Heart left ventricle (tissue), 13 donors: ENCODE measurements at regions not wholly inside any gene's neighbourhood (a gene's known extent, or its start where the extent isn't known, plus 50 kb on each side); places are given as distances from the start of the nearest gene placed in this dataset.

Source experiments
- CTCF ChIP-seq, 12 donors: fragments of 200-600 bp; sonication (generic) in 4 of 12; IDR thresholded peaks; one replicate each; pipeline versions ENCODE4 v1.5.0 to v1.8.0; 2018 to 2022; ENCODE audit warnings: antibody characterized with exemption in 12 of 12, mild to moderate bottlenecking in 5 of 12
- POLR2A ChIP-seq, 2 donors: fragments of 450-650 bp; IDR thresholded peaks; one replicate each; pipeline ENCODE4 v1.6.1; 2017; ENCODE audit warnings: antibody characterized with exemption in 2 of 2, mild to moderate bottlenecking in 2 of 2, moderate library complexity in 2 of 2
- donor health status: ischemic (EF 13 %, LVEDD 7.1; RV severe dilation, severe dysfunction).
- donor health status: DM: no; HTN: yes; CAD: no.
- donor health status: DM: no; HTN: no; CAD: no.
- donor health status: ischemic (EF 25% LVEDD 6.9; RV normal size, moderate dysfunction).
- donor health status: ischemic (EF 25% LVEDD 5.7; RV mildly dilated, moderate dysfunction).
- donor health status: ischemic (EF 35%, LVEDD 5.7; RV mildly dilated, moderate dysfunction).
- donor health status: nonischemic (EF 11% LVEDD 7.7; RV severe dilation, severe dysfunction).
- donor health status: DM: yes; HTN: yes; CAD: no.
- donor health status: PGD.
- donor health status: ischemic (EF 29% LVEDD 5.4; RV normal size, mild dysfunction).
- donor health status: nonischemic (EF 23%, LVEDD 6.1; RV moderate dilation, normal function).

GRCh38 chr12:24138041-24138440 is 188.6 kb upstream of the SOX5 start:
- TF ChIP-seq POLR2A (IDR thresholded peaks at IDR 0.05), result no peak
- TF ChIP-seq CTCF (IDR thresholded peaks at IDR 0.05), result no peak
